Brain microvascular endothelial cell (primary cell): ENCODE measurements at regions not wholly inside any gene's neighbourhood (a gene's known extent, or its start where the extent isn't known, plus 50 kb on each side); places are given as distances from the start of the nearest gene placed in this dataset.

Experiments
- DNase-seq: peaks from one replicate; pipeline ENCODE4 v3.0.0-alpha.2; 2020
- H3K27ac ChIP-seq: fragments of 250-450 bp; sonication (Bioruptor Pico); 2 replicates; pipeline ENCODE4 v1.5.1; 2020; ENCODE audit warnings: mild to moderate bottlenecking, moderate library complexity
- H3K27me3 ChIP-seq: fragments of 250-450 bp; sonication (Bioruptor Pico); replicated peaks from 2 replicates; pipeline ENCODE4 v1.5.1; 2020; ENCODE audit warnings: mild to moderate bottlenecking
- H3K36me3 ChIP-seq: fragments of 250-450 bp; sonication (Bioruptor Pico); replicated peaks from 2 replicates; pipeline ENCODE4 v1.5.1; 2020; ENCODE audit warnings: mild to moderate bottlenecking
- H3K4me3 ChIP-seq: 2 replicates; pipeline ENCODE4 v1.5.1; 2011; ENCODE audit warnings: low read depth, mild to moderate bottlenecking, control low read depth, low read length, moderate library complexity
- in situ Hi-C: cut with HindIII; loops from 2 replicates; pipeline ENCODE4 v1.10.0; 2017; ENCODE audit warnings: low sequenced_read_pairs, low pct_ligation_motif_present
- TF ChIP-seq, protein P1 (sequence below): IDR thresholded peaks from 2 replicates; pipeline ENCODE4 v1.5.1; 2011; ENCODE audit warnings: low read depth, mild to moderate bottlenecking, moderate library complexity, low read length, control low read depth, inconsistent platforms; ENCODE audit errors: missing control alignments

DNA sequence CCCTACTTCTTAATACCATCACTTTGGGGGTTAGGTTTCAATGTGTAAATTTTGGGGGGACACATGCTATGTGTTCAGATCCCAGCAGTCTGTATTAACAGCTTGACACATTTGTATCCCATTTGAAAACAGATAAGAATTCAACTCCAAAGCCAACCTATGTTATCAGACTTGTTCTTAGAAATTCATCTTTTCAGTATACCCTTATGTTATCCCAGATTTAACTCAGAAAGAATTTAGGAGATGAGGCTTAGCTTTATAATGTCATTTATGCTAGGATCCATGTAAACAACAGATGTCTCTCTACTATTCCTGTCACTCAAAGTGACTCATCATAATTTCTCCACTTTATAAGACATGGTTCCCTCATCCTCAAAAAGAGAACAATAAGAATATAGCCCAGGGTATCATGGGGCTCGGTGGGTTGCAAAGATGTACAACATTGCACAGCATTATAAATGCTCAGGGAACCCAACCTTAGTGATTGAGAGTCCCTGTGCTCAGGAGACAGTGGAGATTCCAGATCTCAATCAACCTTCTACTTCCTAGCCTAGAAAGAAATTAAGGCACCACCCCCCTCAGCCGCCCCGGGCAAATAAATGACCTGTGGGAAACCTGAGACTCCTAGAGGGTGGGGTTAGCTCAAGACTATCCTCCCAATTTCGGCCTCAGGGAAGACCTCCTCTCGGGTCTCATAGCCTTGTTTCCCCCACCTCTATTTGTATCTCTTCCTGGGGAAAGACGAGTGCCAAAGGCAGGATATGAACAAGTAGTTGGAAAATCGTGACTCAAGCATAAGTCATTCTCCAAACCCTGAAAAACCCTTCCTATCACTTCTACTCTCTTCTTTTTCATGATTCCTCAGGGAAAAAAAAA is 265.1 kb upstream of the CAMK1G start:
- Histone ChIP-seq H3K27ac (no peak overlapping the region), H3K27me3 (no peaks in the 10 kb centered on the region), H3K4me3 (no peak overlapping the region), H3K36me3 (no peaks in the 10 kb centered on the region)
- DNase-seq = no peak
- in situ Hi-C loops = no loop called here
- TF ChIP-seq, protein P1, sequence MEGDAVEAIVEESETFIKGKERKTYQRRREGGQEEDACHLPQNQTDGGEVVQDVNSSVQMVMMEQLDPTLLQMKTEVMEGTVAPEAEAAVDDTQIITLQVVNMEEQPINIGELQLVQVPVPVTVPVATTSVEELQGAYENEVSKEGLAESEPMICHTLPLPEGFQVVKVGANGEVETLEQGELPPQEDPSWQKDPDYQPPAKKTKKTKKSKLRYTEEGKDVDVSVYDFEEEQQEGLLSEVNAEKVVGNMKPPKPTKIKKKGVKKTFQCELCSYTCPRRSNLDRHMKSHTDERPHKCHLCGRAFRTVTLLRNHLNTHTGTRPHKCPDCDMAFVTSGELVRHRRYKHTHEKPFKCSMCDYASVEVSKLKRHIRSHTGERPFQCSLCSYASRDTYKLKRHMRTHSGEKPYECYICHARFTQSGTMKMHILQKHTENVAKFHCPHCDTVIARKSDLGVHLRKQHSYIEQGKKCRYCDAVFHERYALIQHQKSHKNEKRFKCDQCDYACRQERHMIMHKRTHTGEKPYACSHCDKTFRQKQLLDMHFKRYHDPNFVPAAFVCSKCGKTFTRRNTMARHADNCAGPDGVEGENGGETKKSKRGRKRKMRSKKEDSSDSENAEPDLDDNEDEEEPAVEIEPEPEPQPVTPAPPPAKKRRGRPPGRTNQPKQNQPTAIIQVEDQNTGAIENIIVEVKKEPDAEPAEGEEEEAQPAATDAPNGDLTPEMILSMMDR = no peak

DNA sequence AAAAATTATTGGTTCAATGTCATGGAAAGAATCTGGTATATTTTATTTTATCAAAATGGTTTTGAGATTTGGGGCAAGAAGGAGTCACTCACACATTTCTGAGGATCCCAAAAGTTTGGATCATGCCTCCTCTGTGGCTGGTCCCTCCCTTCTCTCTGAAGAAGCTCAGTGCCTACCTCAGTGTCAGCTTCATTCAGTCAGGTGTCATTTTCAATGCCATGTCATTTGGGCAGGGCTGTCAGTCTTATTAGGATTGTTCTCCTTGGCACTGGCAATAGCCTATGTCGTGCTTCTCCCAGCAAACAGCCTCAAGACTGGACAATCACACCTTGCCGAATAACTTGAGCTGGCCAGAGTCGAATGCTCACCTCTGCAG is 264.5 kb upstream of the CAMK1G start:
- Histone ChIP-seq H3K36me3 (no peaks in the 10 kb centered on the region), H3K4me3 (no peak overlapping the region), H3K27me3 (no peaks in the 10 kb centered on the region), H3K27ac (no peak overlapping the region)
- TF ChIP-seq, protein P1 = no peak
- DNase-seq = no peak
- in situ Hi-C loops = no loop called here

DNA sequence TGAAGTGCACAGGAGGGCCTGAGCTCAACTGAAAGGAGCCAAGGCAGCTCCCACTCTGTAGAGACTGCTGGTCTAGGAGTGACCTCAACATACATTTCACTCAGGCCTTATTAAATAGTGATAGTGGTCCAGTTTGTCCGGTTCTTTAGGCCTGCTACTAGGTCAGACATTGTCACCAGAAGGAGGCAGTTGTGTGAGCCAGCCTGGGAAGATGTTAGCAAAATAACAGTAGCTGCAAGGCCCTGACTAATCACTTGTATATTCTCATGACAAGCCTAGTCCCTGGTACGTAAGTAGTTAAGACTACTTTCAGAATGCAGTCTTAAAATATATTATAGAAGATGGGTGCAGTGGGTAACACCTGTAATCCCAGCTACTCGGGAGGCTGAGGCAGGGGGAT is 264.0 kb upstream of the CAMK1G start:
- in situ Hi-C loops = no loop called here
- peak; percentile 24 for DNase-seq
- Histone ChIP-seq H3K36me3 (no peaks in the 10 kb centered on the region), H3K27me3 (no peaks in the 10 kb centered on the region), H3K27ac (no peak overlapping the region), H3K4me3 (no peak overlapping the region)
- TF ChIP-seq, protein P1 = no peak

DNA sequence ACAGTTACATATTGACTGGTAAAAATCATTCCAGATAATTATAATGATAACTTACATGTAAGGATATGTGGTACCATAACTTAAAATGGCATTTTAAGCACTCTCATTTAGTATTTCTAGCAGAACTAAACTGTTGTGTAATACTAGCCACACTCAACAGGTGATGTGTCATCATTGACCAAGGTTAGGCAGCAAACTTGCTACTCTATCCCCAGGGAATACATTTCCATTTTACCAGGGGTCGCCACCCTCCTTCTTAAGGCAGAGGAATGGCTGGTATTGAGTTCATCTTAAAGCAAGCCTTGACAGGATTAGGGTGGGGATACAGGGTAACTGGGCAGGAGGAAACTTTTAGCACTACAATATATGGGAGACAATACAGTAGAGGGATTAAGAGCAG is 259.8 kb upstream of the CAMK1G start:
- H3K4me3 ChIP-seq = no peak overlapping the region
- DNase-seq = no peak
- no peaks in the 10 kb centered on the region for H3K27me3 ChIP-seq
- H3K27ac ChIP-seq = no peak overlapping the region
- H3K36me3 ChIP-seq = no peaks in the 10 kb centered on the region
- TF ChIP-seq, protein P1 = no peak
- in situ Hi-C loops = no loop called here

DNA sequence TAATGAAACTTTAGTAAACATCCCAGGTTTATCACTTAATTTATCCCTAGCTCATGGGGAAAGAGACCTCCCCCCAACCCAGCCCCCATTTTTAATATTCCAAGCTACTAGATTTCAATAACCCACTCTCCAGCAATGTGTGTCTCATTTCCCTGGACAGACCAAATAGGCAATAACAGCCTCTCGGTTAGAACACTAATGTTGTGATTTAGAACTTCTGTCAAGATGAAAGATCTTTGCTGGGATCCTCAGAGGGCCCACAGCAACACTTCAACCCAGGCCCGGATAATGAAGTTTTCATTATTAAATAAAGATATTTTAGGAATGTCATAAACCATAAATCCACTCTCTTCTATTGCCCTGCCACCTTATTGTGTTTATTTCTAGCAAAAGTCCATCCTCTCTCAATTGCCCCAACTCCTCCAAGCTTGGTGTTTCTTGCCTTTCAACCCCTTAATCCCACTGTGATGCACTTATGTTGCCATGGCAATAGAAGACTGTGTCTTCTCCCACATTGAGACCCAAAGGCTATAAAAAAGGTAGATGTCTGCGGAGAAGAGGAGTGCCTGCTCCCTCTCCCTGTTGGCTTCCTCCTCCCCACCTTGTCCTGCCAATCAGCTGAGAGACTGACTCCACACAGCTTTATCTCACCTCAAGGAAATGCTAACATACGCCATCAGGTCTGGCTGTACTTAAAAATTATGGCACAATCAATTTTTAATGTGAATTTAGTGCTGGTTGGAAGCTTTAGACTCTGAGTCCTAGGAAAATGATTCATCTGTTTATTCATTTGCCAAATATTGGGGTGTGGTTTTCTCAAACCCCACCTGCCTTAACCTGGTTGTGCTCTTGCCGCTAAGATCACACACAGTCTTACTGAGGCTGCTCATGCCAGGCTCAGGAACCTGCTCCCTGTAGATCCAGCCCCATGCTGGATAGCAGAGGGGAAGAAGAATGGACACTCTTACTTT is 258.3 kb upstream of the CAMK1G start:
- no peak for DNase-seq
- TF ChIP-seq, protein P1 = no peak
- in situ Hi-C loops = no loop called here
- no peak overlapping the region for H3K27ac ChIP-seq
- H3K27me3 ChIP-seq = no peaks in the 10 kb centered on the region
- H3K36me3 ChIP-seq = no peaks in the 10 kb centered on the region
- H3K4me3 ChIP-seq = no peak overlapping the region
